B cell (primary cell): ENCODE measurements at regions not wholly inside any gene's neighbourhood (a gene's known extent, or its start where the extent isn't known, plus 50 kb on each side); places are given as distances from the start of the nearest gene placed in this dataset.

Experiments
- ATAC-seq: fragments of 200-7000 bp; cut with Tn5 transposase; one replicate; pipeline ENCODE4 v1.10.0; 2021; ENCODE audit warnings: low read depth, mild to moderate bottlenecking, moderate number of reproducible peaks, moderate library complexity
- CTCF ChIA-PET: fragments of 350-600 bp; sonication (Branson Sonifier 250); formaldehyde crosslinking; loops from one replicate; lab custom pipeline; 2021; ENCODE audit warnings: antibody characterized with exemption, inconsistent platforms; lab: Charles Lee
- POLR2A ChIA-PET: fragments of 350-600 bp; sonication (Branson Sonifier 250); formaldehyde crosslinking; loops from one replicate; lab custom pipeline; 2021; ENCODE audit warnings: antibody characterized with exemption; lab: Charles Lee
- DNase-seq: peaks from one replicate; pipeline ENCODE4 v3.0.0; 2013
- H2AFZ ChIP-seq: 2 replicates; pipeline ENCODE4 v1.6.1; 2012; ENCODE audit warnings: mild to moderate bottlenecking, low read depth, low read length; ENCODE audit not compliant: insufficient read depth, poor library complexity, severe bottlenecking
- H3K27ac ChIP-seq, 2 donors: 1 replicate in 1 of 2; 2 replicates in 1 of 2; pipeline ENCODE4 v1.5.1; 2012 to 2013; ENCODE audit warnings: low read length in 2 of 2, mild to moderate bottlenecking in 2 of 2, moderate library complexity in 1 of 2
- H3K27me3 ChIP-seq, 4 experiments: fragments of 200-600 bp in 1 of 4; sonication (generic) in 1 of 4; replicated peaks in 1 of 4; 1 replicate in 2 of 4; 2 replicates in 2 of 4; pipeline versions ENCODE4 v1.6.1 to v1.7.0; 2013 to 2016; ENCODE audit warnings: low read length in 3 of 4, mild to moderate bottlenecking in 2 of 4, mixed read lengths in 1 of 4, moderate library complexity in 1 of 4; ENCODE audit not compliant: insufficient read depth in 4 of 4, control insufficient read depth in 3 of 4; ENCODE audit errors: control extremely low read depth in 1 of 4
- H3K36me3 ChIP-seq, 2 experiments: replicated peaks in 1 of 2; 1 replicate in 1 of 2; 2 replicates in 1 of 2; pipeline versions ENCODE4 v1.6.1 to v1.7.1; 2013; ENCODE audit warnings: low read length in 1 of 2; ENCODE audit not compliant: insufficient read depth in 2 of 2, control insufficient read depth in 1 of 2; ENCODE audit errors: control extremely low read depth in 1 of 2, extremely low read depth in 1 of 2
- H3K4me1 ChIP-seq, 2 donors: fragments of 200-600 bp in 1 of 2; sonication (generic) in 1 of 2; 1 replicate in 1 of 2; 2 replicates in 1 of 2; pipeline versions ENCODE4 v1.5.1 to v1.6.1; 2013 to 2017; ENCODE audit warnings: low read length in 2 of 2; ENCODE audit not compliant: control insufficient read depth in 2 of 2, insufficient read depth in 2 of 2
- H3K4me2 ChIP-seq: replicated peaks from 2 replicates; pipeline ENCODE3; 2012; ENCODE audit warnings: mild to moderate bottlenecking, low read depth, low read length; ENCODE audit not compliant: poor library complexity, severe bottlenecking
- H3K4me3 ChIP-seq, 5 experiments: fragments of 200-600 bp in 1 of 5; sonication (generic) in 1 of 5; 1 replicate in 3 of 5; 2 replicates in 2 of 5; pipeline versions ENCODE4 v1.5.1 to v1.7.0; 2011 to 2016; ENCODE audit warnings: low read length in 4 of 5, mild to moderate bottlenecking in 4 of 5, low read depth in 2 of 5, control low read depth in 1 of 5, moderate library complexity in 1 of 5; ENCODE audit not compliant: insufficient read depth in 1 of 5; ENCODE audit errors: control extremely low read depth in 1 of 5, extremely low read depth in 1 of 5
- H3K79me2 ChIP-seq: fragments of 200-600 bp; sonication (generic); one replicate; pipeline ENCODE4 v1.6.0; 2016; ENCODE audit warnings: low read length; ENCODE audit not compliant: control insufficient read depth, insufficient read depth
- H3K9ac ChIP-seq: fragments of 200-600 bp; sonication (generic); 2 replicates; pipeline ENCODE4 v1.6.1; 2017; ENCODE audit warnings: mild to moderate bottlenecking, low read length, moderate library complexity
- H3K9me3 ChIP-seq, 3 donors: one replicate each; pipeline versions ENCODE4 v1.6.1 to v1.7.1; 2013; ENCODE audit warnings: low read length in 2 of 3; ENCODE audit not compliant: control insufficient read depth in 2 of 3, insufficient read depth in 1 of 3; ENCODE audit errors: control extremely low read depth in 1 of 3
- H4K20me1 ChIP-seq: 2 replicates; pipeline ENCODE4 v1.6.0; 2012; ENCODE audit warnings: mild to moderate bottlenecking, low read length; ENCODE audit not compliant: insufficient read depth, control insufficient read depth, poor library complexity, severe bottlenecking
- H3K27ac Mint-ChIP-seq: one replicate; pipeline ENCODE4 v1.8.0; 2021; ENCODE audit warnings: mixed read lengths
- H3K27me3 Mint-ChIP-seq: one replicate; pipeline ENCODE4 v1.8.0; 2021; ENCODE audit warnings: mixed read lengths
- H3K4me1 Mint-ChIP-seq: one replicate; pipeline ENCODE4 v1.8.0; 2021; ENCODE audit warnings: mixed read lengths
- H3K4me3 Mint-ChIP-seq: one replicate; pipeline ENCODE4 v1.8.0; 2021; ENCODE audit warnings: mixed read lengths
- H3K9me3 Mint-ChIP-seq: one replicate; pipeline ENCODE4 v1.8.0; 2022; ENCODE audit warnings: mixed read lengths; ENCODE audit not compliant: insufficient read depth
- EZH2 ChIP-seq: IDR thresholded peaks from 2 replicates; pipeline ENCODE4 v1.6.1; 2012; ENCODE audit warnings: borderline replicate concordance, low read depth, mild to moderate bottlenecking, moderate library complexity, low read length; ENCODE audit not compliant: insufficient read depth, poor library complexity, severe bottlenecking
- WGBS: methylation state at CpG from one replicate; pipeline ENCODE4 v1.1.5; 2013; ENCODE audit warnings: missing lambda C conversion rate; ENCODE audit not compliant: insufficient coverage; 5-methylcytosine and 5-hydroxymethylcytosine counted together
- intact Hi-C: fragments of 100-400 bp; cut with micrococcal nuclease; formaldehyde crosslinking; loops from one replicate; pipeline ENCODE4 v1.10.0; 2022
- TF ChIP-seq, protein P1 (sequence below): fragments of 200-600 bp; IDR thresholded peaks from one replicate; pipeline ENCODE4 v1.8.0; 2022; ENCODE audit warnings: antibody characterized with exemption, mild to moderate bottlenecking

DNA sequence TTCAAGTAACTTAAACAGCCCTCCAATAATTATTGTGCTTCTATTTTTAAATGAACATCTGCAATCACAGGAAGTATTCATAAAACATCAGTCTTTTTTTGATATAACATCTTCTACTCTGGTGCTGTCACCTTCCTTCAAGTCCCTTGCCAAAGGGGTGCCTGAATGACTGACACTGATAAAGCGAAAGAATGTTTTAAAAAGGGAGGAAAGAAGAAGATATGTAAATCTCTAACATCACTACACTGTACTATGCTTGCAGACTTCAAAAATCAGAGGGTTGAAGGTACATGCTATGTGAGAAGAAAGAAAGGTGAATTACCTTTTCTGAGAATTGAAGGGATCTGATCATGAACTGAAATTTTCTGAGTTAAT is 253.7 kb downstream of the ZPLD1 start:
- Mint-ChIP-seq H3K4me1 (no peaks in the 10 kb centered on the region), H3K27me3 (peaks cover 19% of the 10 kb centered on the region), H3K4me3 (no peak overlapping the region), H3K9me3 (no peaks in the 10 kb centered on the region), H3K27ac (no peak overlapping the region)
- no peaks in the 10 kb centered on the region for H4K20me1 ChIP-seq
- H3K9me3 ChIP-seq = no peaks in the 10 kb centered on the region
- ChIA-PET POLR2A (no interaction called here), CTCF (interaction anchor here (3.7 kb wide), 1 partner anchor 16 kb away, joined by 13 read pairs; no protein-coding TSS in a partner anchor)
- WGBS = no CpG with 5 or more reads among the region's 1 CpG
- ATAC-seq (no peak), DNase-seq (no peak)
- no peaks in the 10 kb centered on the region for H3K79me2 ChIP-seq
- no peak overlapping the region for H2AFZ ChIP-seq
- TF ChIP-seq EZH2 = no peak
- no peak overlapping the region for H3K27ac ChIP-seq
- H3K9ac ChIP-seq = no peak overlapping the region
- no peaks in the 10 kb centered on the region for H3K4me1 ChIP-seq
- no peak overlapping the region for H3K4me3 ChIP-seq
- intact Hi-C loops = no loop called here
- H3K27me3 ChIP-seq = peaks cover 0 to 3% (median 0%) of the 10 kb centered on the region in 4 experiments
- no peaks in the 10 kb centered on the region for H3K36me3 ChIP-seq
- no peak overlapping the region for H3K4me2 ChIP-seq

DNA sequence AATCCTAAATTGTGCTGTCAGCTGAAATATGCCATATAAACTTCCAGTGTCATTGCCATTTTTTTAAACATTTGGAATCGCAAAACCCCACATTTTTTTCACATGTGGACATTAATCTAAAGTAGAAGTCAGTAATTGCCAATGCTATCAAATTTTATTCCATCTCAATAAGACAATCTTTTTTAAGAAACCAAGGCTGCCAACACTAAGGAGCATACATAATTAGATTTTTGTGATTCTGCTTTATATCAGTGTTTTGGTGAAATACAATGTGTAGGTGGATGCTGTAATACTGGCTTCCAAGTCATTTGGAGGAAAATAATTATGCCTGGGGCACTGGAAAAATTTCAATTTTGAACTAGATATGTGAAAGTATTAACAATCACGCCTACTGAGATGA is 256.7 kb downstream of the ZPLD1 start:
- no peak for DNase-seq
- Mint-ChIP-seq H3K4me1 (no peaks in the 10 kb centered on the region), H3K27ac (no peak overlapping the region), H3K4me3 (no peak overlapping the region), H3K9me3 (no peaks in the 10 kb centered on the region), H3K27me3 (peaks cover 9% of the 10 kb centered on the region)
- no CpG with 5 or more reads among the region's 2 CpGs for WGBS
- intact Hi-C loops = no loop called here
- H3K4me3 ChIP-seq = no peak overlapping the region
- H4K20me1 ChIP-seq = no peaks in the 10 kb centered on the region
- no peaks in the 10 kb centered on the region for H3K36me3 ChIP-seq
- no peak overlapping the region for H3K9ac ChIP-seq
- H3K4me1 ChIP-seq = no peaks in the 10 kb centered on the region
- H3K27ac ChIP-seq = no peak overlapping the region
- TF ChIP-seq EZH2 = no peak
- TF ChIP-seq, protein P1, sequence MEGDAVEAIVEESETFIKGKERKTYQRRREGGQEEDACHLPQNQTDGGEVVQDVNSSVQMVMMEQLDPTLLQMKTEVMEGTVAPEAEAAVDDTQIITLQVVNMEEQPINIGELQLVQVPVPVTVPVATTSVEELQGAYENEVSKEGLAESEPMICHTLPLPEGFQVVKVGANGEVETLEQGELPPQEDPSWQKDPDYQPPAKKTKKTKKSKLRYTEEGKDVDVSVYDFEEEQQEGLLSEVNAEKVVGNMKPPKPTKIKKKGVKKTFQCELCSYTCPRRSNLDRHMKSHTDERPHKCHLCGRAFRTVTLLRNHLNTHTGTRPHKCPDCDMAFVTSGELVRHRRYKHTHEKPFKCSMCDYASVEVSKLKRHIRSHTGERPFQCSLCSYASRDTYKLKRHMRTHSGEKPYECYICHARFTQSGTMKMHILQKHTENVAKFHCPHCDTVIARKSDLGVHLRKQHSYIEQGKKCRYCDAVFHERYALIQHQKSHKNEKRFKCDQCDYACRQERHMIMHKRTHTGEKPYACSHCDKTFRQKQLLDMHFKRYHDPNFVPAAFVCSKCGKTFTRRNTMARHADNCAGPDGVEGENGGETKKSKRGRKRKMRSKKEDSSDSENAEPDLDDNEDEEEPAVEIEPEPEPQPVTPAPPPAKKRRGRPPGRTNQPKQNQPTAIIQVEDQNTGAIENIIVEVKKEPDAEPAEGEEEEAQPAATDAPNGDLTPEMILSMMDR = no peak
- no peaks in the 10 kb centered on the region for H3K79me2 ChIP-seq
- H3K9me3 ChIP-seq = no peaks in the 10 kb centered on the region
- peaks cover 0 to 3% (median 1%) of the 10 kb centered on the region in 4 experiments for H3K27me3 ChIP-seq
- POLR2A ChIA-PET = no interaction called here
- H3K4me2 ChIP-seq = no peak overlapping the region
- CTCF ChIA-PET = interaction anchor here (1.9 to 3.7 kb wide), 2 partner anchors 17 to 19 kb away, joined by 5 to 13 read pairs; no protein-coding TSS in a partner anchor
- H2AFZ ChIP-seq = no peak overlapping the region
- no peak for ATAC-seq
